ENCODE measurements at regions not wholly inside any gene's neighbourhood (a gene's known extent, or its start where the extent isn't known, plus 50 kb on each side); places are given as distances from the start of the nearest gene placed in this dataset.
"Not testable (repeated sequence)": the region's sequence is repeated elsewhere in the genome, so short reads cannot be mapped to it uniquely, and the experiment has no call there.

DNA sequence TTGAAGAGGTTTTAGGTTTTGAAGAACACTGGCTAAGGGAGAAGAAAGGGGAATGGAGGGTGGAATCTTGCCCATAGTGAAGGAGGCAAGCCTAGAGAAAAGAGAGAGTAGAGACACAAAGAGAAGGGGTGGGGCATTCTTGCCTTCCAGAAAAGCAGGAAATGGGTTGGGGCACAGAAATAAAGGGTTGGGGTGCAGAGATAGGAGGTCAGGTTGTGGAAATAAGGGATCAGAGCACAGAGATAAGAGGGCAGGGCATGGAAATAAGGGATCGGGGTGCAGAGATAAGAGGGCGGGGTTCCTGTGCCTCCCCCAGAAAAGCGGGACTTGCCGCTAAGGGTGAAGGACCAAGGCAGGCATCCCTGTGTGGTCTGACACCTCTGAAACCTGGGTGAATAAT lies 69.9 kb downstream of the ALG1L2 start:
- DNase-seq (ENCODE audit: low read depth) = not testable (repeated sequence)

DNA sequence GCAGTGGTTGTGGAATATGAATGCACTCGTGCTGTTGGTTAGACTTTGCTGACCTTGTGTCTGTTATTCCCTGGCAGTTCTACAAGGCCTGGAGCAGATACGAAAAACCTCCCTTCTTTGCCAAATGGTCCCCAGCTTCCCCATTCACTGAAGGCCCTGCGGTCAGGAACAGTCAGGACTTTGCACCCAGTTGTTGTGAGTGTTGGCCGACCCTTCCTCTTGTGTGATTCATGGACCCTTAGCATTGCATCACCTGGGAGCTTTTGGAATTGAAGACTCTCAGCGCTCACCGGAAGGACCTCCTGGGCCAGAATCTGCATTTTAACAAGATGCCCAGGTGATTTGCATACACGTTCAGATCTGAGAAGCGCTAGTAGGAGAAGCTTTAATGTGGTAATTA lies 71.6 kb downstream of the ALG1L2 start:
- not testable (repeated sequence) for DNase-seq (ENCODE audit: low read depth)

- DNase-seq (ENCODE audit: low read depth) = not testable (repeated sequence)
Observed at GRCh38 chr3:130155464-130155863, 73.8 kb downstream of the ALG1L2 start.

DNA sequence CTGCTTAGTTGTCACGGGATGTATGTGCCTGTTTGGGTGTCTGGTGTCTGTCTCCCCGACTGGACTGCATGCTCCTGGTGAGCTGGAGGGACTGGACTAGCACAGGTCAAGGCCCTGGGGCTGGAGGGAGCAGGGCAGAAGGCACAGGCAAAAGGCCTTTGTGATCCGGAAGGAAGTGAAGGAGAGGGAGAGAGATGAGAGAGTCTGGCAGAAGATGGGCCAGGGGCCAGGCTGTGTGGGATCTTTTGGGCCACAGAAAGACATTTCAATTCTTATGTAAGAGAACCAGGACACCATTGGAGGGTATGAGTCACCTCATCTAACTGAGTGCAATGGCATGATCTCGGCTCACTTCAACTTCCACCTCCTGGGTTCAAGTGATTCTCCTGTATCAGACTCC lies 85.2 kb downstream of the ALG1L2 start:
- not testable (repeated sequence) for DNase-seq (ENCODE audit: low read depth)

DNA sequence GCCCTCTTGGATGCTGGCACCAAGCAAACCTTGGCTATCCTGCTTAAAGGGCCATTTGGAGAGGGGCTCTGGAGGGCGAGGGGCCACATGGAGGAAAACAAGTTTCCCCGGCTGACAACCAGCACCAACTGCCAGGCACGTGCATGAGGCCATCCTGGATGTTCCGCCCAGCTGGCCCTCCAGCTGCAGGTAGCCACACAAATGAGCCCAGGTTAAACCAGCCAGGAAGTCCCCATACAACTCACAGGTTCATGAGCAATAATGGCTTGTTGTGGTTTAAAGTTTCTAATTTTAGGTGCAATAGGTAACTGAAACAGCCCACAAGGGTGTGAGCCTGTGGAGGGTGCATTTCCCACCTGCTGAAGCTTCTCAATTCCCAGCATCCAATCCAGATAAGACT lies 93.6 kb downstream of the ALG1L2 start:
- DNase-seq (ENCODE audit: low read depth) = not testable (repeated sequence)

DNA sequence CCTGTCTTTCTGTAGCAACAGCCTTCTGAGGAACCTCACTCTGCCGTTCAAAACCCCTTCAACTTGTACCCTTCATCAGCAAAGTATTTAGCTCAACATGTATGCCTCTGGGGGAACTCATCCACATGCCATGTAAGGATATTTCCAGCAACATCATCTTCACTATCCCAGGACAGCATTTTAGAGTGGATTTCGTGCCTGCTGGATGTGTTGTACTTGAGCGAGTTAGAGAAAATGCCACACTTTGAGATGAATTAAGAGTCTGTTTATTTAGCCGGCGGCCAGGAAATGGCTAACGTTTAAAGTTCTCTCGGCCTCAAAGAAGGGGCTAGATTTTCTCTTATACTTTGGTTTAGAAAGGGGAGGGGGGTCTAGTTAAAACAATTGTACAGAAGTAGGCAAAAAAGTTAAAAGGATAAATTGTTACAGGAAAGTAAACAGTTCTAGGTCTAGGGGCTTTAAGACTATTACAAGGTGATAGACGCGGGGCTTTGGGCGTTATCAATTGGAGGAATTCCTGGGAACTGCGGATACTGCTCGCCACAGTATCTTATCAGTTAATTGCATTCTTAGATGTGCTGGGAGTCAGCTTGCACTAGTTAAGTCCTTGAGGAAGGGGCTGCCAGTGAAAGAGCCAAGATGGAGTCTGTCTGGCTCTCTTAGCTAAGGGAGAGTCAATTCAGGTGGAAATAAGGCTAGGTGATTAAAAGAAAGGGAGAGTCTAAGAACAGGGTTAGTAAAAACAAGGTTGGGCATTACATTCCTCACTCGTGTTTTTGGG lies 95.0 kb downstream of the ALG1L2 start:
- DNase-seq (ENCODE audit: low read depth) = not testable (repeated sequence)

DNA sequence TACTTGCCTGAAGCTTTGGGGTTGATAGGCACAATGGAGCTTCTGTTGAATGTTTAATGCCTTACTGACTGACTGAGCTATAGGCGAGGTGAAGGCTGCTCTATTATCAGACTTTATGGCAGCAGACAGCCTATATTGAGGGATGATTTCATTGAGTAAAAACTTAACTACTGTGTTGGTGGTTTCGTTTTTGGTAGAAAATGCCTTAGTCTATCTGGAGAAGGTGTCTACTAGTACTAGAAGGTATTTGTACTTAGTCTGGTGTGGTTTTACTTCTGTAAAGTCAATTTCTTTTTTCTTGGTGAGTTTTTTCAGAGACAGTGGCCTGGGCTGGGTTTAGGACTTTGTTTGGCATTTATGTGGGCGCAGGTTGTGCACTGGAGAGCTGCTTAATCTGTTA lies 97.2 kb downstream of the ALG1L2 start:
- DNase-seq (ENCODE audit: low read depth) = not testable (repeated sequence)

- not testable (repeated sequence) for DNase-seq (ENCODE audit: low read depth)
Observed at GRCh38 chr3:130179353-130179970, 97.8 kb downstream of the ALG1L2 start.

DNA sequence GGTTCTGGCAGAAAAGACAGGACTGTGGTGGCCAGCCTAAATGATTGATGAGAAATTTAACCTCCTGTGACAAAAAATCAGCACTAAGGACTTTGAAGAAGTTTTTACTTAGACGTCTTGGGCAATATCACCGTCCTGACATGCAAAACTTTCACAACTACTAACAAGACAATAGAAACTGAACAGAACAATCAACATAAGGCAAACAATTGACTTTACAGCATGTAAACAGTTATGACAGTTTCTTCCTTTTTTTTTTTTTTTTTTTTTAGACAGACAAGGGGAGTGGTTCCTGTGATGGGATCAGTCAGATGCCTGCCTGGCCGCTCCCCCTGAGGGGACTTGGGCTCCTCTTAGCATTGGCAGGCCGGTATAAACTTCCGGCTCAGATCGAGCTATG lies 100.8 kb downstream of the ALG1L2 start:
- DNase-seq (ENCODE audit: low read depth) = not testable (repeated sequence)

DNA sequence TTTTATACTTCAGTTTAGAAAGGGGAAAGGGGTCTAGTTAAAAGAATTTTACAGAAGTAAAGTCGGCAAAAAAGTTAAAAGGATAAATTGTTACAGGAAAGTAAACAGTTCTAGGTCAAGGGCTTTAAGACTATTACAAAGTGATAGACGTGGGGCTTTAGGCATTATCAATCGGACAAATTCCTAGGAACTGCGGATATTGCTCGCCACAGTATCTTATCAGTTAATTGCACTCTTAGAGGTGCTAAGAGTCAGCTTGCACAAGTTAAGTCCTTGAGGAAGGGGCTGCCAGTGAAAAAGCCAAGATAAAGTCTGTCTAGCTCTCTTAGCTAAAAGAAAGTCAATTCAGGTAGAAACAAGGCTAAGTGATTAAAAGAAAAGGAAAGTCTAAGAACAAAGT lies 102.1 kb downstream of the ALG1L2 start:
- DNase-seq (ENCODE audit: low read depth) = not testable (repeated sequence)

- not testable (repeated sequence) for DNase-seq (ENCODE audit: low read depth)
Observed at GRCh38 chr3:130184152-130185024, 102.8 kb downstream of the ALG1L2 start.

DNA sequence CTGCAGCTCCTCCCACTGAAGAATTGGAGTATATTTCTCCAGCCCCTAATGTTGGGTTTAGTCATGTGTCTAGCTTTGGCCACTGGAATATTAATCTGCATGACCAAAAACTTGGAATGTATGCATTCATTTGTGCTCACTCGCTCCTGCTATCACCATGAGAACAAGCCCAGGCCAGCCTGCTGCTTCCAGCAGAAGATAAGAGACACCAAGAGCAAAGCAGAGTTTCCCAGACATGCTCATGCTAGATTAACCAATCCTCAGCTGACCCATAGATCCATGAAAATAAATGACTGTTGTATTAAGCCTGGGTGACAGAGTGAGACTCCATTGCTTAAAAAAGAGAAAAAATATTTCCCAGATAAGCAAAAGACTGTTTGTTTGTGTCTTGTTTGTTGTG lies 119.6 kb downstream of the ALG1L2 start:
- DNase-seq (ENCODE audit: low read depth) = not testable (repeated sequence)

GRCh38 chr3:130203633-130204032 lies 122.0 kb downstream of the ALG1L2 start:
- not testable (repeated sequence) for DNase-seq (ENCODE audit: low read depth)

GRCh38 chr3:130227540-130227939 lies 117.9 kb upstream of the COL6A5 start:
- DNase-seq (ENCODE audit: low read depth) = no peak

DNA sequence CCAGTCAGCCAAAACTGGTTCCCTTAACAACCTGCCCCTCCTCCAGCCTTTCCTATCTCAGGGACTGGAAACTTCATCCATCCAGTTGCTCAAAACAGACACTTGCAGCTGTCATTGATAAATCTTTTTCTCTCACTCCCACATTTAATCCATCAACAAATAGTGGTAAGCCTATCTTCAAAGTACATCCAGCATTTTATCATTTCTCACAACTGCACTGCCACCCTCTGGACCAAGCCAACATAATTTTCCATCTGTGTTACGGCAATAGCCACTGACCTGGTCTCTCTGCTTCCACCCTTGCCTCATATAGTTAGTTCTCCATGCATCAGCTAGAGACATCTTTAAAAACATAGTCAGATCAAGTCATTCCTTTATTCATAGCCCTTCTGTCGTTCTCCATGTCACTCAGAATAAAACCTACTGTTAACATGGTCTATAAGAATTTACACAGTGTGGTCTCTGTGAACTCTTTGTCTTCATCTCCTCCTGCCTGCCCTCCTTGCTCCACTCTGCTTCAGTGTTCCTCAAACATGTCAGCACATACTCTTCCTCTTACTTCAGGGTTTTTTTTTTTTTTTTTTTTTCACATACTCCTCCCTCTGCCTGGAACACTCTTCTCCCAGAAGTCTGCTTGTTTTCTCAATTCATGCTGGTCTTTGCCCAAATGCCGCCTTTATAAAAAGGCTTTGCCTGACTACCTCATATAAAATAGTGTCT lies 102.5 kb upstream of the COL6A5 start:
- DNase-seq (ENCODE audit: low read depth) = no peak

DNA sequence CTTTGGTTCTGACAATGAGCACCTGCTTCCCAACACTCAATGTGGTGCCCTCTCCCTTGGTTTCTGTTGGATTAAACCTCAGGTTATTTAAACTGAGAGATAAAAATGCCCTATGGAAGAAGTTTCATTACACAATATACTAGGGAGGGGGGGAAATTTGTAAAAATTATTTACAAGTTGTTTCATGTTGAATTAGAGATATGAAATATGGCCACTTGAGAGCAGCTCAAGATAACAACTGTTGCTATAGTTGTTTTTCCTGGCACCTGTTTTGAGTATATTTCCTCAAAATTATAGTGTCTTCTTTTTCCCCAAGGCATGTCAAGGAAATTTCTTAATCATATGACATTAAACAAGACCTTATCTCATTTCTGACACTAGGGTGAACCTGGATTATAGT lies 101.7 kb upstream of the COL6A5 start:
- no peak for DNase-seq (ENCODE audit: low read depth)

DNA sequence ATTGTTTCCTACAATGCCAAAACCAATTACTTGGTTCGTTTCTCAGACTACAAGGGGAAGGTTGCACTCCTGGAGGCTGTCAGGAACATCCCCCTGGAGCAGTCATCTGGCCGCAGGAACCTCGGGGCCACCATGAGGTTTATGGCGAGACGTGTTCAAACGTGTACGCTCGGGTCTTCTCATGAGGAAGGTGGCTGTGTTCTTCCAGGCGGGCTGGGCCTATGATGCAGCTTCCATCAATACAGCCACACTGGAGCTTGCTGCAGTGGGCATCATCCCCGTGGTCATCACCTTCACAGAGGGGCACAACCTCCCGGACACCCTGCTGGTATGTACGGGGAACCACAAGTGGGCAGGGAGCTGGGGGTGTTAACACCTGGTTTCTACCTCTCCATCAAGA lies 94.5 kb upstream of the COL6A5 start:
- DNase-seq (ENCODE audit: low read depth) = no peak

DNA sequence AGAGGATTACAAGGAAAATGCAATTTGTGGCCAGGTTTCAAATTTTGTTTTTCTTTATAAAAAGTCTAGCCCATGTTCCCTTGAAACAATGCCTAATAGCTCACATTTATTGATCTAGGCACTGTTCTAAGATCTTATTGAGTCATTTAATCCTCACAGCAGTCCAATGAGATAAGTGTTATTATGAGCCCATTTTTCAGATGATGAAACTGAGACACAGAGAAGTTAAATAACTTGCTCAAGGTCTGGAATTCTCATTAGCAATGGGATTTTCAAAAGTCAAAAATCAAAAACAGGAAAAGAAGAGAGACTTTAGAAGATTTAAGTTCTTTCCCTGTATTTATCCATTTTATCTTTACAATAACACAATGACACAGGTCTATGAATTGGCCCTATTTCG lies 90.0 kb upstream of the COL6A5 start:
- no peak for DNase-seq (ENCODE audit: low read depth)

DNA sequence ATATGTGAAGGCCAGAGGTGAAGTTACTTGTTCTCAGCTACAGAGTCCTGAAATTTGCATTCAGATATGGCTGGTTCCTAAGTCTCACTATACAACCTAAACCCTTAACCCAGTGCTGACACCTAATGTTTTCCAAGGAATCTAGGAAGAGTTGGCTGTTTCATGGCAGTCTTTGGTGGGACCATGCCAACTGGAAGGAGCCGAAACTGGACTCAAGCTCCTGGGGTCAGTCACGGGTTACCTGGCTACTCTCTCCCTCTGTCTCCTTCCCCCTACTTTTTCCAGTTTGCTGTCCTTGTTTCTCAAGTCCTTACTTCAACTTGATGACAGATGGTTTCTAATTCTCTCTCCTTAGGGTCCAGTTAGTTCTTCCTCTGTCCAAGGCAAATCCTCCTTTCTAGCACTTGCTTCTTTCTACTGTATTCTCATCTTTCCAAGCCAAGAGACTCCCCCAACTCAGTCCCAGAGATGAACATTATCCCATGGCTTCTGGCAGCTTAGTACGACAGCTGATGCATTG lies 88.6 kb upstream of the COL6A5 start:
- DNase-seq (ENCODE audit: low read depth) = no peak

GRCh38 chr3:130258532-130258952 lies 86.9 kb upstream of the COL6A5 start:
- no peak for DNase-seq (ENCODE audit: low read depth)

DNA sequence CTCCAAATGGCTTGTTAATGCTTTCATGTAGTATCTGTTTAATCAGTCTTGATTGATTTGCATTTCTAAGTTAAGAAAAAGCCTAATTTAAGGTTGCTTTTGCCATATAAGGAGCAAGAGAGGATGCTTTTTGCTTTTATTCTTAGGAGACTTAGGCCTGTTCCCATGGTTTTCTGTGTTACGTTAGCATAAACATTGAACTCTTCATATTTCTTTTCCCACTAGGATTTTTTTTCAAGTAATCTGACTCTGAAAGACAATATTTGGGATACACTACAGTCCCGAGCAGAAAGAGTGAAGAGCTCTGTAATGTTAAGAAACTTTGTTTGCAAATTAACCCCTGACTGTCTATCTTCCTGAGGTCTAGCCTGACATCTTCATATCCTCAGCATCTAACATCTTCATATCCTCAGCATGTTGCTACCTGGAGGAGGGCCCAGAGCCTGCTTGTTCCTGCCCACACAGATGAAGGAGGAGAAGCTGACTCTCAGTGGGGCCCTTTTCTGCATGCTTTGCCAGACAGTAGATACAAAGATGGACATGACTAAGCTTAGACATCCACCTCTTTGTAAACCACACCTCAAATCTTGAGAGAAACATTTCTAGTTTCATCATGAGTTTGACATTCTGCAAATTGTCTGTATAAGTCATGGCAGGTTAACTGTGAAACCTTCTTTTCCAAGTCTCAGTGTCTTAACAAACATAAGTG lies 86.2 kb upstream of the COL6A5 start:
- no peak for DNase-seq (ENCODE audit: low read depth)

Measured in HS-27A (cell line).